ENCODE measurements at regions not wholly inside any gene's neighbourhood (a gene's known extent, or its start where the extent isn't known, plus 50 kb on each side); places are given as distances from the start of the nearest gene placed in this dataset.
"Not testable (repeated sequence)": the region's sequence is repeated elsewhere in the genome, so short reads cannot be mapped to it uniquely, and the experiment has no call there.

- H4K20me1 ChIP-seq (ENCODE audit: insufficient read depth, low read length): no peaks in the 10 kb centered on the region
- H3K9me2 ChIP-seq (ENCODE audit: low read depth, low read length): no peaks in the 10 kb centered on the region
- H3K4me2 ChIP-seq (ENCODE audit: low read length): no peak overlapping the region
- H3K79me2 ChIP-seq (ENCODE audit: insufficient read depth, low read length): no peaks in the 10 kb centered on the region
- no peaks in the 10 kb centered on the region for H3K36me3 ChIP-seq (ENCODE audit: insufficient read depth, low read length)
- no peak overlapping the region for H2AFZ ChIP-seq (ENCODE audit: low read length)
- H3K27me3 ChIP-seq (ENCODE audit: insufficient read depth, low read length): no peaks in the 10 kb centered on the region
- no peak overlapping the region for H3K9ac ChIP-seq (ENCODE audit: low read length)
- no peak overlapping the region for H3K4me3 ChIP-seq (ENCODE audit: low read depth, low read length, poor library complexity, severe bottlenecking)
- no peak overlapping the region for H3K27ac ChIP-seq (ENCODE audit: low read depth, low read length, poor library complexity, severe bottlenecking)
- no peaks in the 10 kb centered on the region for H3F3A ChIP-seq (ENCODE audit: insufficient read depth, low read length)
- H3K9me3 ChIP-seq (ENCODE audit: low read length): no peaks in the 10 kb centered on the region
- H3K4me1 ChIP-seq (ENCODE audit: insufficient read depth, low read length, severe bottlenecking): no peaks in the 10 kb centered on the region
- TF ChIP-seq, protein P1, sequence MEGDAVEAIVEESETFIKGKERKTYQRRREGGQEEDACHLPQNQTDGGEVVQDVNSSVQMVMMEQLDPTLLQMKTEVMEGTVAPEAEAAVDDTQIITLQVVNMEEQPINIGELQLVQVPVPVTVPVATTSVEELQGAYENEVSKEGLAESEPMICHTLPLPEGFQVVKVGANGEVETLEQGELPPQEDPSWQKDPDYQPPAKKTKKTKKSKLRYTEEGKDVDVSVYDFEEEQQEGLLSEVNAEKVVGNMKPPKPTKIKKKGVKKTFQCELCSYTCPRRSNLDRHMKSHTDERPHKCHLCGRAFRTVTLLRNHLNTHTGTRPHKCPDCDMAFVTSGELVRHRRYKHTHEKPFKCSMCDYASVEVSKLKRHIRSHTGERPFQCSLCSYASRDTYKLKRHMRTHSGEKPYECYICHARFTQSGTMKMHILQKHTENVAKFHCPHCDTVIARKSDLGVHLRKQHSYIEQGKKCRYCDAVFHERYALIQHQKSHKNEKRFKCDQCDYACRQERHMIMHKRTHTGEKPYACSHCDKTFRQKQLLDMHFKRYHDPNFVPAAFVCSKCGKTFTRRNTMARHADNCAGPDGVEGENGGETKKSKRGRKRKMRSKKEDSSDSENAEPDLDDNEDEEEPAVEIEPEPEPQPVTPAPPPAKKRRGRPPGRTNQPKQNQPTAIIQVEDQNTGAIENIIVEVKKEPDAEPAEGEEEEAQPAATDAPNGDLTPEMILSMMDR (IDR thresholded peaks at IDR 0.05; ENCODE audit: low read length): no peak
- TF ChIP-seq EZH2 (IDR thresholded peaks at IDR 0.05; ENCODE audit: borderline replicate concordance, low read length): no peak
These were observed 149.2 kb upstream of the SEMA3D start for GRCh38 chr7:85336086-85336485.

DNA sequence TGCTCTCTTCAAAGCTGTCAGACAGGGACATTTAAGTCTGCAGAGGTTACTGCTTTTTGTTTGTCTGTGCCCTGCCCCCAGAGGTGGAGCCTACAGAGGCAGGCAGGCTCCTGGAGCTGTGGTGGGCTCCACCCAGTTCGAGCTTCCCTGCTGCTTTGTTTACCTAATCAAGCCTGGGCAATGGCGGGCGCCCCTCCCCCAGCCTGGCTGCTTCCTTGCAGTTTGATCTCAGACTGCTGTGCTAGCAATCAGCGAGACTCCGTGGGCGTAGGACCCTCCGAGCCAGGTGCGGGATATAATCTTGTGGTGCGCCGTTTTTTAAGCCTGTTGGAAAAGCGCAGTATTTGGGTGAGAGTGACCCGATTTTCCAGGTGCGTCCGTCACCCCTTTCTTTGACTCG is 148.3 kb upstream of the SEMA3D start:
- H3K36me3 ChIP-seq (ENCODE audit: insufficient read depth, low read length); H3K4me3 ChIP-seq (ENCODE audit: low read depth, low read length, poor library complexity, severe bottlenecking); H3K4me2 ChIP-seq (ENCODE audit: low read length); H3K27ac ChIP-seq (ENCODE audit: low read depth, low read length, poor library complexity, severe bottlenecking); H3K9me3 ChIP-seq (ENCODE audit: low read length); H2AFZ ChIP-seq (ENCODE audit: low read length); H3K27me3 ChIP-seq (ENCODE audit: insufficient read depth, low read length); H4K20me1 ChIP-seq (ENCODE audit: insufficient read depth, low read length); H3K9ac ChIP-seq (ENCODE audit: low read length); H3K4me1 ChIP-seq (ENCODE audit: insufficient read depth, low read length, severe bottlenecking); H3F3A ChIP-seq (ENCODE audit: insufficient read depth, low read length); H3K79me2 ChIP-seq (ENCODE audit: insufficient read depth, low read length); H3K9me2 ChIP-seq (ENCODE audit: low read depth, low read length): not testable (repeated sequence)

DNA sequence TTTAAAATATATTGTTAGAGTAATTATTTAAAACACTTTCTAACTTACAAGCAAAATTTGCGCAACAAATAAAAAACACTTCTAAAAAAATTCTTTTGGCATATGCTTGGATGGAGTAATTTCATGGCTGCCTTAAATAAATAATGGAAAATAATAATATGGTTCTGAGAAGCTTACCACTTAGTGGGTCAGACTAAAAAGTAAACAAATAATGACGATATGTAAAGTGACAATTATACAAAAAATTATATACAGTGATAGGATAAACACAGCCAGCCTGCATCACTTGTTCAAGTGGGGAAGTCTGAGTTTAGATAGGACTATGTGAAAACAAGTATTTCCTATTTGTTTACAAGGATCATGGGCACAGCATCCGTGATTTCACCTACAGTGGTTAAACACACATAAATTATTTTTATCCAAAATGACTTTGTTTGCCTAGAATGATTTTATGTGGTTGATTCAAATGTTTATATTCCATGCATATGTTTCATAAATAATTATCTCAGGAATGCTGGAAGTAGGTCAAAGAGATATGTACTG is 141.7 kb upstream of the SEMA3D start:
- no peaks in the 10 kb centered on the region for H3K4me1 ChIP-seq (ENCODE audit: insufficient read depth, low read length, severe bottlenecking)
- H4K20me1 ChIP-seq (ENCODE audit: insufficient read depth, low read length): no peaks in the 10 kb centered on the region
- H3K36me3 ChIP-seq (ENCODE audit: insufficient read depth, low read length): no peaks in the 10 kb centered on the region
- no peaks in the 10 kb centered on the region for H3F3A ChIP-seq (ENCODE audit: insufficient read depth, low read length)
- no peak overlapping the region for H3K27ac ChIP-seq (ENCODE audit: low read depth, low read length, poor library complexity, severe bottlenecking)
- TF ChIP-seq, protein P1 (IDR thresholded peaks at IDR 0.05; ENCODE audit: low read length): no peak
- no peak for TF ChIP-seq EZH2 (IDR thresholded peaks at IDR 0.05; ENCODE audit: borderline replicate concordance, low read length)
- no peaks in the 10 kb centered on the region for H3K9me3 ChIP-seq (ENCODE audit: low read length)
- no peaks in the 10 kb centered on the region for H3K9me2 ChIP-seq (ENCODE audit: low read depth, low read length)
- H3K79me2 ChIP-seq (ENCODE audit: insufficient read depth, low read length): no peaks in the 10 kb centered on the region
- H3K4me2 ChIP-seq (ENCODE audit: low read length): no peak overlapping the region
- no peaks in the 10 kb centered on the region for H3K27me3 ChIP-seq (ENCODE audit: insufficient read depth, low read length)
- H2AFZ ChIP-seq (ENCODE audit: low read length): no peak overlapping the region
- H3K9ac ChIP-seq (ENCODE audit: low read length): no peak overlapping the region
- H3K4me3 ChIP-seq (ENCODE audit: low read depth, low read length, poor library complexity, severe bottlenecking): no peak overlapping the region

DNA sequence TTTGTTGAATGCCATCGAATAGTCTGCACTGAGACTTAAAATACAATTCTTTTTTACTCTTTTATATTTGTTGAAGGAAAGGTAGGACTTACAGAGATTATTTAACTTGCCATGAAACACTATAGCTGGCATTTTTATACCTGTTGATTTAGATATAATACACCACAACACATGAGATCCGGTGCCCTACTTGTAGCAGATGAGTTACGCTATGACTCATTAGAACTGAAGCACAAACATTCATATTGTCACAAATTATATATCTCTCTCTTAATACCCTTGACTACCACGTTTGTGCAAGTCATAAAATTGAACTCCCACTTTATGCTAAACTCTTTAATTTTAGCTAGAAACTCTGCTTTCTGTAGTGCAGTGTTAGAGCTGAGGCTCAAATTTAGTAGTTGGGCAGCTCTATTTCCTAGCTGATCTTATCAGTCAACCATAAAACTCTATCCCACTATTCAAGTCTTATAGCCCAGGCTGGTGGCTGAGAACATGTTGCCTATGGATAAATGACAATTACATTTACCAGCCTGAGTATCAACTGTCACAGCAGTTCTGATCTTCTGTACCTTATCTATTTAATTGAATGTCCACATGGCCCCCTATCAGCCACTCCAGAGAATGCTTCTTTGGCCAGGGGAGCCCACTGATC is 137.4 kb upstream of the SEMA3D start:
- TF ChIP-seq, protein P1 (IDR thresholded peaks at IDR 0.05; ENCODE audit: low read length): no peak
- TF ChIP-seq EZH2 (IDR thresholded peaks at IDR 0.05; ENCODE audit: borderline replicate concordance, low read length): no peak
- no peaks in the 10 kb centered on the region for H3K79me2 ChIP-seq (ENCODE audit: insufficient read depth, low read length)
- no peak overlapping the region for H3K4me3 ChIP-seq (ENCODE audit: low read depth, low read length, poor library complexity, severe bottlenecking)
- no peaks in the 10 kb centered on the region for H3K9me2 ChIP-seq (ENCODE audit: low read depth, low read length)
- H3K27me3 ChIP-seq (ENCODE audit: insufficient read depth, low read length): no peaks in the 10 kb centered on the region
- no peaks in the 10 kb centered on the region for H3K4me1 ChIP-seq (ENCODE audit: insufficient read depth, low read length, severe bottlenecking)
- H4K20me1 ChIP-seq (ENCODE audit: insufficient read depth, low read length): no peaks in the 10 kb centered on the region
- no peak overlapping the region for H3K9ac ChIP-seq (ENCODE audit: low read length)
- no peaks in the 10 kb centered on the region for H3K36me3 ChIP-seq (ENCODE audit: insufficient read depth, low read length)
- no peaks in the 10 kb centered on the region for H3K9me3 ChIP-seq (ENCODE audit: low read length)
- no peak overlapping the region for H3K27ac ChIP-seq (ENCODE audit: low read depth, low read length, poor library complexity, severe bottlenecking)
- H2AFZ ChIP-seq (ENCODE audit: low read length): no peak overlapping the region
- H3K4me2 ChIP-seq (ENCODE audit: low read length): no peak overlapping the region
- H3F3A ChIP-seq (ENCODE audit: insufficient read depth, low read length): no peaks in the 10 kb centered on the region

Measured in OCI-LY1 (cell line).